ENCODE measurements at regions not wholly inside any gene's neighbourhood (a gene's known extent, or its start where the extent isn't known, plus 50 kb on each side); places are given as distances from the start of the nearest gene placed in this dataset.
"Not testable (repeated sequence)": the region's sequence is repeated elsewhere in the genome, so short reads cannot be mapped to it uniquely, and the experiment has no call there.

DNA sequence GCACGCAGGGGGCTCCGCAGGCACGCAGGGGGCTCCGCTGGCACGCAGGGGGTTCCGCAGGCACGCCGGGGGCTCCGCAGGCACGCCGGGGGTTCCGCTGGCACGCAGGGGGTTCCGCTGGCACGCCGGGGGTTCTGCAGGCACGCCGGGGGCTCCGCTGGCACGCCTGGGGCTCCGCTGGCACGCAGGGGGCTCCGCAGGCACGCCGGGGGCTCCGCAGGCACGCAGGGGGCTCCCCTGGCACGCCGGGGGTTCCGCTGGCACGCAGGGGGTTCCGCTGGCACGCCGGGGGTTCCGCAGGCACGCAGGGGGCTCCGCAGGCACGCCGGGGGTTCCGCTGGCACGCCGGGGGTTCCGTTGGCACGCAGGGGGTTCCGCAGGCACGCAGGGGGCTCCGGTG, 138.8 kb upstream of the ALKAL2 start:
- H3K4me2 ChIP-seq; DNase-seq; H3K9me3 ChIP-seq; H4K20me1 ChIP-seq (ENCODE audit: insufficient read depth); H3F3A ChIP-seq (replicated peaks; ENCODE audit: insufficient read depth); H3K4me1 ChIP-seq (ENCODE audit: control insufficient read depth in 1 of 2, insufficient read depth in 2 of 2, low read depth in 1 of 2, low read length in 1 of 2); H3K9me2 ChIP-seq; H3K4me3 ChIP-seq (ENCODE audit: low read depth in 2 of 2, low read length in 1 of 2); POLR2A ChIA-PET; H2AFZ ChIP-seq (ENCODE audit: low read depth); H3K27ac ChIP-seq (ENCODE audit: low read depth in 2 of 2, low read length in 1 of 2); H3K79me2 ChIP-seq (ENCODE audit: insufficient read depth); H3K9ac ChIP-seq; H3K27me3 ChIP-seq (ENCODE audit: insufficient read depth); H3K36me3 ChIP-seq (replicated peaks in 1 of 2; ENCODE audit: control insufficient read depth in 1 of 2, insufficient read depth in 2 of 2, low read length in 1 of 2); CTCF ChIA-PET: not testable (repeated sequence)
- 79% methylated on average over 10 of the region's 47 CpGs for WGBS (ENCODE audit: low lambda C conversion rate)

DNA sequence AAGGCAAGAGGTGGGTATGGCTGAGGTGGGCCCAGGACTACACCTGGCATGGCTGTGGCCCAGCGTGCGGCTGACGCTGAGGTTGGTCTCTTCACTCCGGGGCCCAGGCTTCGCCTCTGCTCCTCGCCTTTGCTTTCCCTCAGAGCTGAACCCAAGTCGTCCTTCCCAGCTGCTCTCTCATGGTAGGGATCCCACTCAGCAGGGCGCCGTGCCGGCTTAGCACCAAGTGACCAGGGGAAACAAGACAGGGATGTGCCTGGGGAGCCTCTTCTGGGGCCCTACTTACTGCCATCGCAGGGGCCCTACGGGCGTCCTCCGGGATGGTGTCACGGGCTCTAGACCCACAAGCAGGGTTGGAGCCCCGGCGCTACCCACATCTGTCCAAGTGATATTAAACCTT, 138.1 kb upstream of the ALKAL2 start:
- Histone ChIP-seq H3F3A (replicated peaks; ENCODE audit: insufficient read depth) (no peaks in the 10 kb centered on the region), H3K4me1 (ENCODE audit: control insufficient read depth in 1 of 2, insufficient read depth in 2 of 2, low read depth in 1 of 2, low read length in 1 of 2) (peaks cover 0 to 10% of the 10 kb centered on the region in 2 experiments; a peak in 1 of 4 replicates), H3K4me2 (no peak overlapping the region), H4K20me1 (ENCODE audit: insufficient read depth) (no peaks in the 10 kb centered on the region), H3K36me3 (replicated peaks in 1 of 2; ENCODE audit: control insufficient read depth in 1 of 2, insufficient read depth in 2 of 2, low read length in 1 of 2) (no peaks in the 10 kb centered on the region), H3K4me3 (ENCODE audit: low read depth in 2 of 2, low read length in 1 of 2) (no peak overlapping the region), H3K9me3 (peaks cover 4% of the 10 kb centered on the region; the same call in 1 of the 2 replicates), H3K9ac (no peak overlapping the region), H3K9me2 (no peaks in the 10 kb centered on the region), H2AFZ (ENCODE audit: low read depth) (no peak overlapping the region), H3K79me2 (ENCODE audit: insufficient read depth) (no peaks in the 10 kb centered on the region), H3K27me3 (ENCODE audit: insufficient read depth) (no peaks in the 10 kb centered on the region), H3K27ac (ENCODE audit: low read depth in 2 of 2, low read length in 1 of 2) (no peak overlapping the region)
- 61% methylated on average over 12 of the region's 17 CpGs for WGBS (ENCODE audit: low lambda C conversion rate)
- no peak for DNase-seq
- TF ChIP-seq, protein P1, sequence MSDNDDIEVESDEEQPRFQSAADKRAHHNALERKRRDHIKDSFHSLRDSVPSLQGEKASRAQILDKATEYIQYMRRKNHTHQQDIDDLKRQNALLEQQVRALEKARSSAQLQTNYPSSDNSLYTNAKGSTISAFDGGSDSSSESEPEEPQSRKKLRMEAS (IDR thresholded peaks at IDR 0.05; ENCODE audit: low read depth): no peak
- TF ChIP-seq, protein P2, sequence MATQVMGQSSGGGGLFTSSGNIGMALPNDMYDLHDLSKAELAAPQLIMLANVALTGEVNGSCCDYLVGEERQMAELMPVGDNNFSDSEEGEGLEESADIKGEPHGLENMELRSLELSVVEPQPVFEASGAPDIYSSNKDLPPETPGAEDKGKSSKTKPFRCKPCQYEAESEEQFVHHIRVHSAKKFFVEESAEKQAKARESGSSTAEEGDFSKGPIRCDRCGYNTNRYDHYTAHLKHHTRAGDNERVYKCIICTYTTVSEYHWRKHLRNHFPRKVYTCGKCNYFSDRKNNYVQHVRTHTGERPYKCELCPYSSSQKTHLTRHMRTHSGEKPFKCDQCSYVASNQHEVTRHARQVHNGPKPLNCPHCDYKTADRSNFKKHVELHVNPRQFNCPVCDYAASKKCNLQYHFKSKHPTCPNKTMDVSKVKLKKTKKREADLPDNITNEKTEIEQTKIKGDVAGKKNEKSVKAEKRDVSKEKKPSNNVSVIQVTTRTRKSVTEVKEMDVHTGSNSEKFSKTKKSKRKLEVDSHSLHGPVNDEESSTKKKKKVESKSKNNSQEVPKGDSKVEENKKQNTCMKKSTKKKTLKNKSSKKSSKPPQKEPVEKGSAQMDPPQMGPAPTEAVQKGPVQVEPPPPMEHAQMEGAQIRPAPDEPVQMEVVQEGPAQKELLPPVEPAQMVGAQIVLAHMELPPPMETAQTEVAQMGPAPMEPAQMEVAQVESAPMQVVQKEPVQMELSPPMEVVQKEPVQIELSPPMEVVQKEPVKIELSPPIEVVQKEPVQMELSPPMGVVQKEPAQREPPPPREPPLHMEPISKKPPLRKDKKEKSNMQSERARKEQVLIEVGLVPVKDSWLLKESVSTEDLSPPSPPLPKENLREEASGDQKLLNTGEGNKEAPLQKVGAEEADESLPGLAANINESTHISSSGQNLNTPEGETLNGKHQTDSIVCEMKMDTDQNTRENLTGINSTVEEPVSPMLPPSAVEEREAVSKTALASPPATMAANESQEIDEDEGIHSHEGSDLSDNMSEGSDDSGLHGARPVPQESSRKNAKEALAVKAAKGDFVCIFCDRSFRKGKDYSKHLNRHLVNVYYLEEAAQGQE (IDR thresholded peaks at IDR 0.05; ENCODE audit: low read depth, low read length): no peak
- TF ChIP-seq, protein P3, sequence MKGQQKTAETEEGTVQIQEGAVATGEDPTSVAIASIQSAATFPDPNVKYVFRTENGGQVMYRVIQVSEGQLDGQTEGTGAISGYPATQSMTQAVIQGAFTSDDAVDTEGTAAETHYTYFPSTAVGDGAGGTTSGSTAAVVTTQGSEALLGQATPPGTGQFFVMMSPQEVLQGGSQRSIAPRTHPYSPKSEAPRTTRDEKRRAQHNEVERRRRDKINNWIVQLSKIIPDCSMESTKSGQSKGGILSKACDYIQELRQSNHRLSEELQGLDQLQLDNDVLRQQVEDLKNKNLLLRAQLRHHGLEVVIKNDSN (IDR thresholded peaks at IDR 0.05; ENCODE audit: borderline replicate concordance, low read depth): no peak
- TF ChIP-seq TCF12 (IDR thresholded peaks at IDR 0.05): no peak
- TF ChIP-seq GATA2 (CRISPR knock-in tag; IDR thresholded peaks at IDR 0.05): no peak
- TF ChIP-seq RFX5 (IDR thresholded peaks at IDR 0.05; ENCODE audit: low read length): no peak
- TF ChIP-seq, protein P4, sequence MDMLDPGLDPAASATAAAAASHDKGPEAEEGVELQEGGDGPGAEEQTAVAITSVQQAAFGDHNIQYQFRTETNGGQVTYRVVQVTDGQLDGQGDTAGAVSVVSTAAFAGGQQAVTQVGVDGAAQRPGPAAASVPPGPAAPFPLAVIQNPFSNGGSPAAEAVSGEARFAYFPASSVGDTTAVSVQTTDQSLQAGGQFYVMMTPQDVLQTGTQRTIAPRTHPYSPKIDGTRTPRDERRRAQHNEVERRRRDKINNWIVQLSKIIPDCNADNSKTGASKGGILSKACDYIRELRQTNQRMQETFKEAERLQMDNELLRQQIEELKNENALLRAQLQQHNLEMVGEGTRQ (IDR thresholded peaks at IDR 0.05; ENCODE audit: borderline replicate concordance, low read depth, low read length): no peak
- no peak for TF ChIP-seq NFIC (IDR thresholded peaks at IDR 0.05; ENCODE audit: borderline replicate concordance)
- TF ChIP-seq MEF2A (IDR thresholded peaks at IDR 0.05; ENCODE audit: borderline replicate concordance, low read depth): no peak
- TF ChIP-seq SMC3 (IDR thresholded peaks at IDR 0.05; ENCODE audit: low read depth, low read length): no peak
- TF ChIP-seq TEAD4 (IDR thresholded peaks at IDR 0.05; ENCODE audit: borderline replicate concordance, insufficient read depth): no peak
- TF ChIP-seq ELF1 (IDR thresholded peaks at IDR 0.05): no peak
- TF ChIP-seq, protein P5, sequence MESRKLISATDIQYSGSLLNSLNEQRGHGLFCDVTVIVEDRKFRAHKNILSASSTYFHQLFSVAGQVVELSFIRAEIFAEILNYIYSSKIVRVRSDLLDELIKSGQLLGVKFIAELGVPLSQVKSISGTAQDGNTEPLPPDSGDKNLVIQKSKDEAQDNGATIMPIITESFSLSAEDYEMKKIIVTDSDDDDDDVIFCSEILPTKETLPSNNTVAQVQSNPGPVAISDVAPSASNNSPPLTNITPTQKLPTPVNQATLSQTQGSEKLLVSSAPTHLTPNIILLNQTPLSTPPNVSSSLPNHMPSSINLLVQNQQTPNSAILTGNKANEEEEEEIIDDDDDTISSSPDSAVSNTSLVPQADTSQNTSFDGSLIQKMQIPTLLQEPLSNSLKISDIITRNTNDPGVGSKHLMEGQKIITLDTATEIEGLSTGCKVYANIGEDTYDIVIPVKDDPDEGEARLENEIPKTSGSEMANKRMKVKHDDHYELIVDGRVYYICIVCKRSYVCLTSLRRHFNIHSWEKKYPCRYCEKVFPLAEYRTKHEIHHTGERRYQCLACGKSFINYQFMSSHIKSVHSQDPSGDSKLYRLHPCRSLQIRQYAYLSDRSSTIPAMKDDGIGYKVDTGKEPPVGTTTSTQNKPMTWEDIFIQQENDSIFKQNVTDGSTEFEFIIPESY (IDR thresholded peaks at IDR 0.05; ENCODE audit: borderline replicate concordance, low read depth): no peak
- TF ChIP-seq, protein P6, sequence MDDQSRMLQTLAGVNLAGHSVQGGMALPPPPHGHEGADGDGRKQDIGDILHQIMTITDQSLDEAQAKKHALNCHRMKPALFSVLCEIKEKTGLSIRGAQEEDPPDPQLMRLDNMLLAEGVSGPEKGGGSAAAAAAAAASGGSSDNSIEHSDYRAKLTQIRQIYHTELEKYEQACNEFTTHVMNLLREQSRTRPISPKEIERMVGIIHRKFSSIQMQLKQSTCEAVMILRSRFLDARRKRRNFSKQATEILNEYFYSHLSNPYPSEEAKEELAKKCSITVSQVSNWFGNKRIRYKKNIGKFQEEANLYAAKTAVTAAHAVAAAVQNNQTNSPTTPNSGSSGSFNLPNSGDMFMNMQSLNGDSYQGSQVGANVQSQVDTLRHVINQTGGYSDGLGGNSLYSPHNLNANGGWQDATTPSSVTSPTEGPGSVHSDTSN (IDR thresholded peaks at IDR 0.05): no peak
- no peak for TF ChIP-seq CHD2 (IDR thresholded peaks at IDR 0.05; ENCODE audit: low read length, partially characterized antibody)
- TF ChIP-seq, protein P7, sequence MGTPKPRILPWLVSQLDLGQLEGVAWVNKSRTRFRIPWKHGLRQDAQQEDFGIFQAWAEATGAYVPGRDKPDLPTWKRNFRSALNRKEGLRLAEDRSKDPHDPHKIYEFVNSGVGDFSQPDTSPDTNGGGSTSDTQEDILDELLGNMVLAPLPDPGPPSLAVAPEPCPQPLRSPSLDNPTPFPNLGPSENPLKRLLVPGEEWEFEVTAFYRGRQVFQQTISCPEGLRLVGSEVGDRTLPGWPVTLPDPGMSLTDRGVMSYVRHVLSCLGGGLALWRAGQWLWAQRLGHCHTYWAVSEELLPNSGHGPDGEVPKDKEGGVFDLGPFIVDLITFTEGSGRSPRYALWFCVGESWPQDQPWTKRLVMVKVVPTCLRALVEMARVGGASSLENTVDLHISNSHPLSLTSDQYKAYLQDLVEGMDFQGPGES (IDR thresholded peaks at IDR 0.05; ENCODE audit: low read depth, low read length): no peak
- no peak for TF ChIP-seq YY1 (IDR thresholded peaks at IDR 0.05; ENCODE audit: low read depth)
- ChIA-PET POLR2A (no interaction called here), CTCF (interaction anchor here (1.2 kb wide), 1 partner anchor 20 kb away, joined by 3 read pairs; no protein-coding TSS in a partner anchor)
